GM19452 (cell line): ENCODE measurements at regions not wholly inside any gene's neighbourhood (a gene's known extent, or its start where the extent isn't known, plus 50 kb on each side); places are given as distances from the start of the nearest gene placed in this dataset.

Experiments
- ATAC-seq: cut with Tn5 transposase; IDR thresholded peaks from one replicate; pipeline ENCODE4 v1.9.1; 2021; ENCODE audit not compliant: unreplicated experiment

GRCh38 chr2:18384242-18384641, 176.2 kb downstream of the RDH14 start:
- ATAC-seq, result no peak

GRCh38 chr2:18381386-18381785, 179.1 kb downstream of the RDH14 start:
- no peak for ATAC-seq

- ATAC-seq, result no peak
Measured at GRCh38 chr2:18380321-18380720, 180.1 kb downstream of the RDH14 start.

GRCh38 chr2:18379870-18380269, 180.6 kb downstream of the RDH14 start:
- no peak for ATAC-seq

- peak; percentile 80 for ATAC-seq
Measured at GRCh38 chr2:18378020-18378653, 182.3 kb downstream of the RDH14 start.

- no peak for ATAC-seq
Measured at GRCh38 chr2:18376936-18377335, 183.5 kb downstream of the RDH14 start.

GRCh38 chr2:18373664-18374063, 186.8 kb downstream of the RDH14 start:
- ATAC-seq, result no peak

- ATAC-seq, result no peak
Measured at GRCh38 chr2:18373081-18373480, 187.4 kb downstream of the RDH14 start.

GRCh38 chr2:18372641-18373040, 187.8 kb downstream of the RDH14 start:
- ATAC-seq, result no peak

- no peak for ATAC-seq
Measured at GRCh38 chr2:18369760-18370159, 190.7 kb downstream of the RDH14 start.

- no peak for ATAC-seq
Measured at GRCh38 chr2:18368008-18368407, 192.4 kb downstream of the RDH14 start.

- no peak for ATAC-seq
Measured at GRCh38 chr2:18365342-18365741, 195.1 kb downstream of the RDH14 start.

GRCh38 chr2:18363348-18363747, 197.1 kb downstream of the RDH14 start:
- ATAC-seq, result no peak

GRCh38 chr2:18362696-18363095, 197.8 kb downstream of the RDH14 start:
- no peak for ATAC-seq

- ATAC-seq, result no peak
Measured at GRCh38 chr2:18357537-18357936, 202.9 kb downstream of the RDH14 start.

GRCh38 chr2:18356676-18357075, 203.8 kb downstream of the RDH14 start:
- ATAC-seq, result no peak

GRCh38 chr2:18349421-18349820, 211.0 kb downstream of the RDH14 start:
- ATAC-seq, result no peak

GRCh38 chr2:18346874-18347273, 213.6 kb downstream of the RDH14 start:
- no peak for ATAC-seq

GRCh38 chr2:18346344-18346743, 214.1 kb downstream of the RDH14 start:
- ATAC-seq, result no peak

GRCh38 chr2:18345848-18346247, 214.6 kb downstream of the RDH14 start:
- no peak for ATAC-seq

GRCh38 chr2:18342901-18343300, 217.6 kb downstream of the RDH14 start:
- ATAC-seq, result no peak

- ATAC-seq, result no peak
Measured at GRCh38 chr2:18339326-18339725, 221.1 kb downstream of the RDH14 start.

- ATAC-seq, result no peak
Measured at GRCh38 chr2:18336975-18337374, 223.5 kb downstream of the RDH14 start.
